GM13977 (cell line): ENCODE measurements at regions not wholly inside any gene's neighbourhood (a gene's known extent, or its start where the extent isn't known, plus 50 kb on each side); places are given as distances from the start of the nearest gene placed in this dataset.

Experiments
- DNase-seq: peaks from one replicate; pipeline ENCODE4 v3.0.0; 2012; ENCODE audit warnings: low spot score
- in situ Hi-C: fragments of 300-500 bp; cut with MboI; formaldehyde crosslinking; loops from one replicate; pipeline ENCODE4 v1.12.0; 2022; ENCODE audit warnings: low sequenced_read_pairs, low pct_unique_long_range_greater_than_20kb, mixed read lengths, inconsistent platforms; ENCODE audit not compliant: unreplicated experiment
- TF ChIP-seq, protein P1 (sequence below): IDR thresholded peaks from 2 replicates; pipeline ENCODE4 v1.5.1; 2012; ENCODE audit warnings: mild to moderate bottlenecking, control low read depth; ENCODE audit not compliant: insufficient read depth; ENCODE audit errors: extremely low read depth, missing control alignments

DNA sequence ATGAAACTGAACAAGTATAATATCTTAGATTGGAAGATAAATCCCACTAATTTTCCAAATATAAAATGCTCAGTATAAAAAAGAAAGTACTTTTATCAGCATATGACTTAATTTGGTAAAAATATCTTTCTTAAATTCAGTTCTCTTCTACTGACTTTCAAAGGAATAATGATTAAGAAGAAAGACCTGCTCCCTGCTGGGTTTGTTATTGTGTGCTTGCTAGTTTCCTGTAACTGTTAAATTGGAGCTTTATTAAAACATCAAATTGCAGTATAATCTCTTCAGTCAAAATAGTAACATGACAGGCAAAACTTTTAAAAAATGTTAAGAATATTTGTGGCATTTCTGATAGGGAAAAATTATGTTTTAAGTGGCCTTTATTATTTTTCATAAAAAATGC lies 1317.4 kb upstream of the CDH2 start:
- TF ChIP-seq, protein P1, sequence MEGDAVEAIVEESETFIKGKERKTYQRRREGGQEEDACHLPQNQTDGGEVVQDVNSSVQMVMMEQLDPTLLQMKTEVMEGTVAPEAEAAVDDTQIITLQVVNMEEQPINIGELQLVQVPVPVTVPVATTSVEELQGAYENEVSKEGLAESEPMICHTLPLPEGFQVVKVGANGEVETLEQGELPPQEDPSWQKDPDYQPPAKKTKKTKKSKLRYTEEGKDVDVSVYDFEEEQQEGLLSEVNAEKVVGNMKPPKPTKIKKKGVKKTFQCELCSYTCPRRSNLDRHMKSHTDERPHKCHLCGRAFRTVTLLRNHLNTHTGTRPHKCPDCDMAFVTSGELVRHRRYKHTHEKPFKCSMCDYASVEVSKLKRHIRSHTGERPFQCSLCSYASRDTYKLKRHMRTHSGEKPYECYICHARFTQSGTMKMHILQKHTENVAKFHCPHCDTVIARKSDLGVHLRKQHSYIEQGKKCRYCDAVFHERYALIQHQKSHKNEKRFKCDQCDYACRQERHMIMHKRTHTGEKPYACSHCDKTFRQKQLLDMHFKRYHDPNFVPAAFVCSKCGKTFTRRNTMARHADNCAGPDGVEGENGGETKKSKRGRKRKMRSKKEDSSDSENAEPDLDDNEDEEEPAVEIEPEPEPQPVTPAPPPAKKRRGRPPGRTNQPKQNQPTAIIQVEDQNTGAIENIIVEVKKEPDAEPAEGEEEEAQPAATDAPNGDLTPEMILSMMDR = no peak
- no peak for DNase-seq
- in situ Hi-C loops = no loop called here

DNA sequence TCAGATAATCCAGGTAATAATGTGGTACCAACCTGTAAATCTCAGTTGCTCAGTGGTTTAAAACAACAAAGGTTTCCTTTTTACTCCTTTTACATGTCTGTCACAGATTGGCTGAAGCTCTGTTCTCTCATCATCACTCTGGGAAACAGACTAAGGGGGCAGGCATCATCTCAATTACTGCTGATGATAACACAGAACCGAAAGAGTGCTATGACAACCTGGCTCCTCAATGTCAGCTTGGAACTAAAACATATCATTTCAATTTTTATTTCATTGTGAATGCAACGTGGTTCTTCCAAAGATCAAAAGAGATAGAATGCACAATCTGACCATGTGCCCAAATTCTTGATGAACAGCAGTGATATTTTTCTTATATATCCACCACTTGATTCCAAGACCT lies 1315.0 kb upstream of the CDH2 start:
- in situ Hi-C loops = no loop called here
- TF ChIP-seq, protein P1 = no peak

DNA sequence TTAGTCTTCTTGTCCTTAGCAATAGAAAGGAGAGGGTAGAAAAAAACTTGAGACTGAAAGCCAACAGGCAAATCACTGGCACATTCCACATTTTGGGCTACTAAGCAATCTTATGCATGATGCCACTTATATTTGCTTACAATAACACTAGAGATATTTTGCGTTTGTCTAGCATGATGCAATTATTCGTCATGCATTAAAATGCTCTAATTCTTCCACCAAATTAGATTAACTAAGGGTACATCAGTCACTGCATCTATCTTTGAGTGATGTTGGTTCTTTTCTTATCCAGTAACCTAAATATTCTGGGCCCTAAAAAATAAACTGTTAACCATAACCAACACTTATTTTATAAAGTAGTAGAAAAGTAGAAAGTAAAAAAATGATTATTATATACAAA lies 1311.7 kb upstream of the CDH2 start:
- DNase-seq = no peak
- TF ChIP-seq, protein P1 = no peak
- in situ Hi-C loops = no loop called here

More for the DNA sequence above, 1315.0 kb upstream of the CDH2 start:
- DNase-seq = no peak

DNA sequence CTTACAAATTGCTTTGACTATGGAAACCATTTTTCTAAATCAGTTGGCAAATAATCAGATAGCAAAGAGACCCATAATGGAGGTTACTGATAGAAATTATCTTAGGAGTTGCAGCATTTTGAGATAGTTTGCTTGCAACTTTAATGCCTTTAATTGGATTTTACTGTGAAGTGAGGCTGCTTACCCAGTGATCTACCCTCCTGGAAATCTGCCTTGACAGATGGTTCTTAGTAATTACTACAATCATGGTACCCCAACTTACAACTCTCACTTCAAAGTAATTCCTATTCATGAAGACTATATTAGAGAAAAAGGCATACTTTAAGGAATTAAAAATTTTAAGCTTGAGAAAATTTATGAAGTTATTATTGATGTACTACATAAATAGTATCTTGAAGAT lies 1288.6 kb upstream of the CDH2 start:
- in situ Hi-C loops = no loop called here
- DNase-seq = no peak
- TF ChIP-seq, protein P1 = no peak

DNA sequence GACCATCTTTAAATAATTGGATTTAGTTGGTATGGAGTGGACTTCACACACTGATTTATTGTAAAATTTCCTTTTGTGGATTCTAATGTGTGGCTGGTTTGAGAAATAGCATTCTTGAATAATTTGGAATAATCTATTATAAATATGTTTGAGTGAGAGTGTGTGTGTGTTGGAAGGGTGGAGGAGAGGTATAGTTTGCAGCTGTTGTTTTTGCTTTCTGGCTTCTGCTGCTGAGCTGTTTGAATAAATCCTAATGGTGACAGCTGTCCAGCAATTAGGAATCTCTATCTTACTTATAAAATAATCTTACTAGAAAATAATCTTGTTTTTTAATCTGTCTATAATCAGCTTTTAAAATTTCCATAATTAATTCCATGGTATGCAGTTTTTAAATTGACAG lies 1283.0 kb upstream of the CDH2 start:
- TF ChIP-seq, protein P1 = no peak
- in situ Hi-C loops = no loop called here
- no peak for DNase-seq

DNA sequence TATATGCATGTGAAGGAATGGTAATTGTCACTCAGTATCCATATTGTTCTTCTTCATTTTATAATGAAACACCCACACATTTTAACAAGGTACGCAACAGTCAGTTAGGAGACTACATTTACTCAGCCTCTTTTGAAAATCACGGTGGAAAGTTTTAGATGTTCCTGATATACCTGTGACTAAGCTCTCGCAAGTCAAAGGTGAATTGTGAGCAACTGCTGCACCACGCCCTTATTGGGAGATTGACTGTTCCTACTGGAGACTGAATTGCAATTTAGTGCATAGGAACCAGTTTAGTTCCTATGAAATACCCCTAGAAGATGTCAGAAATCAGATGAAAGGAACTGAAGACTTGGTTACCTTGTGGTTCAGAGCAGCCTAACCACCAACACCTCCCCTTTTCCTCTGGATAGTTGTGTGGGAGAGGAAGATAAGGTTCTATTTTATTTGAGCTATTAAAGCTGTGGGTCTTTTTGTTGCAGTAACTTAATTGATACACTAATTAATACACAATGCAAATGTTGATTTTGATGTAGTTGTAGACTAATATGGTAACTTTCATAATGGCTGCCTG lies 1280.5 kb upstream of the CDH2 start:
- TF ChIP-seq, protein P1 = no peak
- in situ Hi-C loops = no loop called here
- DNase-seq = no peak

DNA sequence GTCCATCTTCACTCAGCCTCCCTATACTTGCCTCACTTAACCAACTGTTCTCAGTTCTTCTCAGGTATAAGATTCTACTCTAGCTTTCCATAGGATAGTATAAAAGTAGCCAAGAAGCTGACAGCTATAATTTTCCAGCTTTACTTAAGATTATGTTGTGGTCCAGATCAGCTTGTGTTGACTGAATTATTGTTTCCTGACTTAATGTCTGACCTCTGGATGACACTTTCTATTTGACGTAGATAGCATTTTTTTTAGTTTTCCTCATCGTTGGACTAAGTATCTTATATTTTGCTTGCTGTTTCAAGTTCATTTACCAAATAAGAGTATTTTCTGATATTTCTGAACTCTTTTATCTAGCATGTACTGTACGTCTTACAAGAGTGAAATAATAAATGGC lies 1272.5 kb upstream of the CDH2 start:
- TF ChIP-seq, protein P1 = no peak
- no peak for DNase-seq
- in situ Hi-C loops = no loop called here
